Thymus (tissue), 11 donors: ENCODE measurements at regions not wholly inside any gene's neighbourhood (a gene's known extent, or its start where the extent isn't known, plus 50 kb on each side); places are given as distances from the start of the nearest gene placed in this dataset.

ENCODE experiments used
- DNase-seq, 9 donors: peaks; one replicate each; pipeline ENCODE4 v3.0.0-alpha.2; 2013; ENCODE audit warnings: low spot score in 9 of 9, low read depth in 6 of 9, missing footprints in 1 of 9
- H3K27ac ChIP-seq, 2 donors: one replicate each; pipeline ENCODE4 v1.5.1; 2013; ENCODE audit warnings: control low read depth in 1 of 2, low read depth in 1 of 2, low read length in 1 of 2, mild to moderate bottlenecking in 1 of 2, moderate library complexity in 1 of 2
- H3K27me3 ChIP-seq, 2 donors: one replicate each; pipeline ENCODE4 v1.5.1; 2013; ENCODE audit warnings: low read length in 1 of 2; ENCODE audit not compliant: control insufficient read depth in 2 of 2, insufficient read depth in 1 of 2
- H3K36me3 ChIP-seq, 2 donors: one replicate each; pipeline ENCODE4 v1.5.1; 2013; ENCODE audit warnings: low read length in 1 of 2, mild to moderate bottlenecking in 1 of 2, moderate library complexity in 1 of 2; ENCODE audit not compliant: control insufficient read depth in 2 of 2, insufficient read depth in 2 of 2
- H3K4me1 ChIP-seq, 2 donors: one replicate each; pipeline ENCODE4 v1.5.1; 2013; ENCODE audit warnings: low read length in 2 of 2; ENCODE audit not compliant: control insufficient read depth in 2 of 2, insufficient read depth in 2 of 2
- H3K4me3 ChIP-seq, 2 donors: one replicate each; pipeline ENCODE4 v1.5.1; 2013; ENCODE audit warnings: low read length in 2 of 2, control low read depth in 1 of 2, mild to moderate bottlenecking in 1 of 2
- H3K9me3 ChIP-seq, 2 donors: one replicate each; pipeline ENCODE4 v1.5.1; 2013; ENCODE audit warnings: low read length in 1 of 2, mild to moderate bottlenecking in 1 of 2; ENCODE audit not compliant: control insufficient read depth in 2 of 2, insufficient read depth in 1 of 2
- WGBS: extraction: QIAGEN DNeasy Blood & Tissue Kit; methylation state at CpG from one replicate; pipeline ENCODE4 v1.1.7; 2013; 5-methylcytosine and 5-hydroxymethylcytosine counted together
- donor health status: healthy.

- no peak for DNase-seq
- H3K9me3 ChIP-seq: peaks cover 13 to 49% of the 10 kb centered on the region in 2 donors
- H3K36me3 ChIP-seq: no peaks in the 10 kb centered on the region
- H3K4me1 ChIP-seq: peaks cover 0 to 4% of the 10 kb centered on the region in 2 donors
- H3K27me3 ChIP-seq: no peaks in the 10 kb centered on the region
- H3K4me3 ChIP-seq: no peak overlapping the region
- 97% methylated on average over 3 of the region's 3 CpGs for WGBS
- H3K27ac ChIP-seq: no peak overlapping the region
Observed at GRCh38 chr15:75142499-75142898, 59.2 kb upstream of the C15orf39 start.

GRCh38 chr15:75143738-75144334, 57.8 kb upstream of the C15orf39 start:
- H3K4me3 ChIP-seq: no peak overlapping the region
- H3K27me3 ChIP-seq: no peaks in the 10 kb centered on the region
- 95% methylated on average over 5 of the region's 5 CpGs for whole genome bisulfite sequencing
- H3K36me3 ChIP-seq: no peaks in the 10 kb centered on the region
- H3K27ac ChIP-seq: no peak overlapping the region
- peaks cover 13 to 54% of the 10 kb centered on the region in 2 donors for H3K9me3 ChIP-seq
- no peak for DNase-seq
- no peaks in the 10 kb centered on the region for H3K4me1 ChIP-seq

GRCh38 chr15:75145027-75145841, 56.4 kb upstream of the C15orf39 start:
- H3K27me3 ChIP-seq: no peaks in the 10 kb centered on the region
- H3K4me1 ChIP-seq: no peaks in the 10 kb centered on the region
- peaks cover 13 to 54% of the 10 kb centered on the region in 2 donors for H3K9me3 ChIP-seq
- no peaks in the 10 kb centered on the region for H3K36me3 ChIP-seq
- H3K4me3 ChIP-seq: no peak overlapping the region
- no peak overlapping the region for H3K27ac ChIP-seq
- no peak for DNase-seq
- 57% methylated on average over 7 of the region's 7 CpGs for WGBS

DNA sequence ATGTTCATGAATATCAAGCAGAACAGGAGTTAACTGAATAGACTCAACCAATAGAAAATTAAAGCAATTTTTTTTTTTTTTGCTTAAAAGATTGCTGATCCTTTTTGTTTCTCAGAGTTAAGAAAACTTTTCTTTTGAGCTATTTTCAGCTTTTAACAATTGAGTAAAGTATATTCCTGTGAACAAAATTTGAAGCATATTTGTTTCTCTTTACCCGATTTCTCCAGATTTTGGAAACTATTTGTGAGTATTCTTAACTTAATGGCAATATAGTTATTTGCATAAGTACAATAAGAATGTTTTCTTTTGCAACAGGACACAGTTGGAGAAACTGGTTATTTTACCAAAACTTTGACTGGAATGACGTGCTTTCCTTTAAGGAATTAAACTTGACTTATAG, 53.4 kb upstream of the C15orf39 start:
- Histone ChIP-seq H3K4me1 (peaks cover 0 to 6% of the 10 kb centered on the region in 2 donors), H3K27ac (no peak overlapping the region), H3K36me3 (no peaks in the 10 kb centered on the region), H3K4me3 (no peak overlapping the region), H3K27me3 (no peaks in the 10 kb centered on the region), H3K9me3 (peaks cover 11 to 35% of the 10 kb centered on the region in 2 donors)
- WGBS: 96% methylated on average over 2 of the region's 2 CpGs
- no peak for DNase-seq

GRCh38 chr15:75149867-75150709, 51.6 kb upstream of the C15orf39 start:
- WGBS: 96% methylated on average over 4 of the region's 4 CpGs
- no peak overlapping the region for H3K27ac ChIP-seq
- no peaks in the 10 kb centered on the region for H3K27me3 ChIP-seq

DNA sequence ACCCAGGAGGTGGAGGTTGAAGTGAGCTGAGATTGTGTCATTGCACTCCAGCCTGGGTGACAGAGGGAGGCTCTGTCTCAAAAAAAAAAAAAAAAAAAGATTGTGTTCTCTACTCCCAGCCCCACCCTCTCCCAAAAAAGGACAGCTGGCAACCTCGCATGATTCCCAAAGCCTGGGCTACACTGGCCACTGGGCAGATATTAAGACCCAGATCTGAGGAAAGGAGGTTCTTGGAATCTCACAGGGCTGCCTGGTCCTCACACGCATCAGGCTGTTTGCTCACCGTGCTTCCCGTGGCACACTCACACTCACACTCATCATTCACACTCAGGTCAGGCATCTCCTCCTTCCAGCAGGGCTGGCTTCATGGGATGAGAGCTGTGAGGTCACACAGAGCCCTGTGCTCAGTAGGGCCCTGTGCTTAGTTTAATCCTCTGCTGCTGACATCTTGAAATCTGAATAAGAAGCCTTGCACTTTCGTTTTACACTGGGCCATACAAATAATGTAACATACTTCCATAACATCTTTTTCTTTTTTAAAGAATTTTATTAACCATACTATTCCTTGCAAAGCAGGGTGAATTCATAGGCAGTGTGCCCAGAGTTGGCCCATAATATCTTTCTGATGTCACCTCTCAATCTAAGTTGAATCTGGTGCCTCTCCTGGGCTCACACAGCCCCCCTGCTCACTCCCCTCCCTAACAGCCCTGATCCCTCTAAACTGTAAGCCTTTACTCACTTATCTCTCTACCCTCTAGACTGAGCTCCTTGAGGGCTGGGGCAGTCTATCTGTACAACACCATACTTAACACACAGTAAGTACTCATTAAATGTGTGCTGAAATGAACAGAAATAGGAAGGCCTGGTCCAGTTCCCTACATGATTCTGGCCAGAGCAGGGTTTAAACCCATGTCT, 50.2 kb upstream of the C15orf39 start:
- no peak for DNase-seq
- H3K27ac ChIP-seq: no peak overlapping the region
- H3K36me3 ChIP-seq: no peaks in the 10 kb centered on the region
- peaks cover 0 to 5% of the 10 kb centered on the region in 2 donors for H3K9me3 ChIP-seq
- WGBS: 77% methylated on average over 5 of the region's 5 CpGs
- H3K4me3 ChIP-seq: no peak overlapping the region
- H3K27me3 ChIP-seq: no peaks in the 10 kb centered on the region
- H3K4me1 ChIP-seq: peaks cover 0 to 18% of the 10 kb centered on the region in 2 donors

More at GRCh38 chr15:75149867-75150709, 51.6 kb upstream of the C15orf39 start:
- no peak overlapping the region for H3K4me3 ChIP-seq
- no peak for DNase-seq
- H3K36me3 ChIP-seq: no peaks in the 10 kb centered on the region
- H3K4me1 ChIP-seq: peaks cover 0 to 15% of the 10 kb centered on the region in 2 donors
- H3K9me3 ChIP-seq: peaks cover 2 to 17% of the 10 kb centered on the region in 2 donors
